ENCODE measurements at regions not wholly inside any gene's neighbourhood (a gene's known extent, or its start where the extent isn't known, plus 50 kb on each side); places are given as distances from the start of the nearest gene placed in this dataset.
"Not testable (repeated sequence)": the region's sequence is repeated elsewhere in the genome, so short reads cannot be mapped to it uniquely, and the experiment has no call there.

DNA sequence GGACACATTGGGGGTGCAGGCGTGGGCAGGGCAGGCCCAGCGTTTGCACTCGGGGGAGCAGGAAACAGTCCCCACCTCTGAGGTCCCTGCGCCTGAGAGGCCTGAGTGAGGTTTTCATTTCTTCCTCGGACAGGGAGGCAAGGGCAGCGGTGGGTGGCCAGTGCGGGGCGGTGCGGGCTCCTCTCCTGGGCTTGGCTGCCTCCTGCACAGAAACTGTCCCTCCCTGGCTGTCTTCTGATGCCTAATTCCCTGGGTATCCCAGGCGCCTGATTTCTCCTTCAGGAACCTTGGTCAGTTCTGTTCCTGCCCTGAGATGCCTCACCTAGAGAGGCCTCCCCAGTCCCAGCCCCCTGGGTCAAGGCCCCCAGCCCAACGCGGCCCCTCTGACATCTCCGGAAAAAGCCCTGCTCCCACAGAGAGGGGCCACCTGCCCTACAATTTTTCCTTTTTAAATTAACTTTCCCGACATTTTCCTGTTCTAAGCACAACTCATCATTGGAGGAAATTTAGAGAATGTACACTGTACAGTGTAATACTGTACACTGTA lies 260.3 kb downstream of the ADGRD1 start:
- no peak overlapping the region for H3K4me3 ChIP-seq
- DNase-seq, result no peak
- H3K9me3 ChIP-seq, result no peaks in the 10 kb centered on the region
- no peaks in the 10 kb centered on the region for H3K36me3 ChIP-seq
- TF ChIP-seq, protein P1, sequence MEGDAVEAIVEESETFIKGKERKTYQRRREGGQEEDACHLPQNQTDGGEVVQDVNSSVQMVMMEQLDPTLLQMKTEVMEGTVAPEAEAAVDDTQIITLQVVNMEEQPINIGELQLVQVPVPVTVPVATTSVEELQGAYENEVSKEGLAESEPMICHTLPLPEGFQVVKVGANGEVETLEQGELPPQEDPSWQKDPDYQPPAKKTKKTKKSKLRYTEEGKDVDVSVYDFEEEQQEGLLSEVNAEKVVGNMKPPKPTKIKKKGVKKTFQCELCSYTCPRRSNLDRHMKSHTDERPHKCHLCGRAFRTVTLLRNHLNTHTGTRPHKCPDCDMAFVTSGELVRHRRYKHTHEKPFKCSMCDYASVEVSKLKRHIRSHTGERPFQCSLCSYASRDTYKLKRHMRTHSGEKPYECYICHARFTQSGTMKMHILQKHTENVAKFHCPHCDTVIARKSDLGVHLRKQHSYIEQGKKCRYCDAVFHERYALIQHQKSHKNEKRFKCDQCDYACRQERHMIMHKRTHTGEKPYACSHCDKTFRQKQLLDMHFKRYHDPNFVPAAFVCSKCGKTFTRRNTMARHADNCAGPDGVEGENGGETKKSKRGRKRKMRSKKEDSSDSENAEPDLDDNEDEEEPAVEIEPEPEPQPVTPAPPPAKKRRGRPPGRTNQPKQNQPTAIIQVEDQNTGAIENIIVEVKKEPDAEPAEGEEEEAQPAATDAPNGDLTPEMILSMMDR (IDR thresholded peaks at IDR 0.05), result no peak
- TF ChIP-seq POLR2A (IDR thresholded peaks at IDR 0.05), result no peak
- H3K27ac ChIP-seq, result no peak overlapping the region
- H3K27me3 ChIP-seq, result no peaks in the 10 kb centered on the region
- intact Hi-C loops (cut with DNase I; ENCODE audit: low total_unique reads), result no loop called here
- no peaks in the 10 kb centered on the region for H3K4me1 ChIP-seq

DNA sequence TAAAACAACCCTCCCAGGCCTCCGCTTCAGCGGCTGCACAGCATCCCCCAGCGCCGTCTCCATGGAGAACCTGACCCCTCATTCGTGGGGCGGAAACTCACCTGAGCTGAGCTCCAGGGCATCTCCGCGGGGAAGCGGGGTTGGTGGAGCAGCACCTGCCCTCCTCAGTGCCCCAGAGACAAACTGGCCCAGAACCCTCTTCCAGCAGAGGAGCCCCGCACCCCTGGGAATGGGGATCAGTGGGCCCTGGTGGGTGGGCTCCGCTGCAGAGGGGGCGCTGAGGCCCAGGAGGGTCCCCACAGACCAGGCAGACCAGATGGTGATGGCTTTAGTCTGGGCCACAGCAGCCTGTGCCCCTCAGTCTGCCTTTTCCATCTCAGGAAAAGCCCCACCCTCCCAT lies 261.2 kb downstream of the ADGRD1 start:
- H3K27me3 ChIP-seq; H3K9me3 ChIP-seq; H3K4me1 ChIP-seq; H3K27ac ChIP-seq; H3K36me3 ChIP-seq; H3K4me3 ChIP-seq; intact Hi-C loops (cut with DNase I; ENCODE audit: low total_unique reads); DNase-seq: not testable (repeated sequence)

DNA sequence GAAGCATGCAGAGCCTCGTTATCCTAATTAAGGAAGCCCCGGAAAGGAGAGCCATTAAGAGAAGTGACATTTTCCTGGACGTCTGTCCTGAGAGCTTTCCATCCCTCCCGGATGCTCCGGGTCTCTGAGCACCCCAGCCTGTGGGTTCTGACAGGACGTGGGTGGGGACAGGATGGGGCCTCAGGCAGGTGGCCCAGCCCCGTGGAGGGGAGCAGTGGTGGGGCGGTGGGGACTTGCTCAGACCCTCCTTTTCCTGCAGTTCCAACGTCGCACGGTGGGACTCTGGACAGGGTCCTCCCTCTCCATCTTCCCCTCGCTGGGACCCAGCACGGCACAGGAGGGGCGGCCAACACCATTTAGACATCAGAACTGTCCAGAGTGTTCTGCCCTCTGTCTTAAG lies 262.9 kb downstream of the ADGRD1 start:
- H3K4me3 ChIP-seq; H3K9me3 ChIP-seq; intact Hi-C loops (cut with DNase I; ENCODE audit: low total_unique reads); H3K27me3 ChIP-seq; H3K36me3 ChIP-seq; H3K4me1 ChIP-seq; DNase-seq; H3K27ac ChIP-seq: not testable (repeated sequence)

DNA sequence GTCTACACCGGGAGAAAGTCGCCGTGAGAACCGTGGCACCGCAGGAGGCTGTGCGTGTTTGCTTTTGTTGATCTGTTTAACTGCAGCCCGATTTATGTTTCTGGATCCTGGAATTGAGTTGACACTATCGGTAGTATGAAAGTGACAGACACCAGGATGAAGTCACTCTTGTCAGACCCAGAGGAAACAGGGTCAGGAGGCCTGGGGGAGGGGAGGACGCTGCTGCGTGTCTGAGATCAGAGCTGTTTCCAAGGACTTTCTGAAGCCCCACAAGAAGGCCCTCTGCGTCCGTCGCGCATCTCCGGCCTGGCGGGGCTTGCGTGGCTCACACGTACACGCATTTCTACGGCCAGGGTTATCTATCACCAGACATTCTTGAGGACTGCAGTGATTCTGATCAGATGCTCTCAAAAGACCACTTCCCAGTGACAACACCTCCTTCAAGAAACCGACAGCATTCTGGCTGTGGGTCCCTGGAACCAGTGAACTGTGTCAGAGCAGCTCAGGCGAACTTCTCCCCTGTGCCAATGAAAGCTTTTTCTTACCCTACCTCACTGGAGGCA lies 263.4 kb downstream of the ADGRD1 start:
- no peak for DNase-seq
- intact Hi-C loops (cut with DNase I; ENCODE audit: low total_unique reads), result no loop called here
- TF ChIP-seq, protein P1 (IDR thresholded peaks at IDR 0.05), result no peak
- no peak for TF ChIP-seq POLR2A (IDR thresholded peaks at IDR 0.05)
- no peak overlapping the region for H3K27ac ChIP-seq
- H3K36me3 ChIP-seq, result no peaks in the 10 kb centered on the region
- no peaks in the 10 kb centered on the region for H3K27me3 ChIP-seq
- H3K9me3 ChIP-seq, result no peaks in the 10 kb centered on the region
- no peaks in the 10 kb centered on the region for H3K4me1 ChIP-seq
- H3K4me3 ChIP-seq, result no peak overlapping the region

DNA sequence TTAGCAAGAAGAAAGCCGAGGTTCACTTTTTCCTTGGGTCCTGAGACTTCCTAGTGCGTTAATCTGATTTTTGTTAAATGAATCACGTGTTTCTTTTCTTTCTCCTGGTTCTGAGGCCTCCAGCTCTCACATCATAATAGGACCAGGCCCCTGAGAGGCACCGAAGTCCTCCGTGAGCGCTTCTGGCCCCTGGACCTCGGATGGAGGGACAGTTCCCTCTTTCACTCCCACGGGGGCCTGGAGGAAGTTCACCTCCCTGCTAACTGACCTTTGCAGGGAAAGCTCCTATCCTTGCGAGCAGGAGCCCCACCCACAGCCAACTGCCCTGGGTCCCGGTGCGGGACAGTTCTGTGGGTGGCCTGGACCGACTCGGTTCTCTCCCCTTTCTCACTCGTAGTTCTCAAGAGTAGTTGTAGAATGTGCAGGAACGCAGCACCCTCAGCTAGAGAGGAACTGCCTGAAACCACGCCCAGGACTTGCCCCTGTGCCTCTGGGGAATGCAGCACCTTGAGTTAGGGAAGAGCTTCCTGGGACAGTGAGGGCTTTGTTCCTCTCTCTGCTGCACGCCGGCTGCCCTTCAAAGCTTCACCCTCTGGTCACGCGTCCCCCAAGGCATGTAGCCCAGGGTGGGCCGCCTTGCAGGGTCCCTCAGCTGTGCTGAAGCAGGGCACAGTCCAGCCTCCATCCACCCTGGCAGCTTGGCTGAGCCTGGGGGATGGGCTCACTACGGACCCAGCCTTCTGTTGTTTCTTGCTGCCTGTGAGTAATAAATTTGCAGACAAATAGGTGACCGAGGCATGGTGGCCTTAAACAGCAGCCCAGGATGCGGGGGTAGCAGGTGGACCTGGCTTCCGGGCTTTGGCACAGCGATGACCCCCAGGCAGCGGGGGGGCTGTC lies 264.6 kb downstream of the ADGRD1 start:
- H3K4me1 ChIP-seq, result no peaks in the 10 kb centered on the region
- no peaks in the 10 kb centered on the region for H3K27me3 ChIP-seq
- DNase-seq, result no peak
- no peaks in the 10 kb centered on the region for H3K36me3 ChIP-seq
- H3K4me3 ChIP-seq, result no peak overlapping the region
- TF ChIP-seq, protein P1 (IDR thresholded peaks at IDR 0.05), result no peak
- TF ChIP-seq POLR2A (IDR thresholded peaks at IDR 0.05), result no peak
- intact Hi-C loops (cut with DNase I; ENCODE audit: low total_unique reads), result no loop called here
- no peak overlapping the region for H3K27ac ChIP-seq
- no peaks in the 10 kb centered on the region for H3K9me3 ChIP-seq

DNA sequence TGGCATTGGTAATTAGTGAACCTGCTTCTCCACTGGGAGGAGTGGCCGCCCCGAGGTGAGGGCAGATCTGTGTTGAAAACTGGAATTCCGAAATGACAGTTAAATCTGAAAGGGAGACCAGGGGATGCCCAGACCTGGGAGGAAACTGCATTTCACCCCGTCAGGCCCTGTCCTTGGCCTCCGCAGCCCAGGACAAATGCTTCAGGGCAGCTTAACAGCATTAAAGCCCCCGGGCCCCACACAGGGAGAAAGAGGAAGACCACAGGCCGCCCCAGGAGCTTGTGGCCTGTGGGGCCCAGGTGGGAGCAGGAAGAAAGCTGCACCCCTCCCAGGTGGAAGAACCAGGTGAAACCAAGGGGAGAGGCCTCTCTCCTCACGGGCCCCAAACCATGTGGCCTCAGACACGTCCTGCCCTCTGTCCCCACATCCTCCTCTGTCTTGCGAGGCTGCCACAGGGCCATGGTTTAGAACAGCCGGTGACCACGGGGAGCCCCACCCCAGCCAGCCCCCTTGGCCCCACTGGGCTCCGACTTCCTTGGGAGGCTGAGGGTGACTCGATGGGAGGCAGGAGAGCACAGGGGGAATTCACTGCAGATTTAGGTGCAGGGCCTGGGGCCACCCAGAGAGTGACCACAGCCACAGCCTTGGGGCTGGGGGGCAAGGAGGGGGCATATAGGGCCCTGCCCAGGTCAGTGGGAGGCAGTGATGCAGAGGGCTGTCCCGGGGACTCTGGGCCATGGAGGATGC lies 265.4 kb downstream of the ADGRD1 start:
- TF ChIP-seq POLR2A (IDR thresholded peaks at IDR 0.05), result no peak
- TF ChIP-seq, protein P1 (IDR thresholded peaks at IDR 0.05), result no peak
- Histone ChIP-seq H3K27ac (no peak overlapping the region), H3K4me3 (no peak overlapping the region), H3K27me3 (no peaks in the 10 kb centered on the region), H3K9me3 (no peaks in the 10 kb centered on the region), H3K4me1 (no peaks in the 10 kb centered on the region), H3K36me3 (no peaks in the 10 kb centered on the region)
- intact Hi-C loops (cut with DNase I; ENCODE audit: low total_unique reads), result no loop called here
- DNase-seq, result no peak

Data from uterus (tissue), 3 donors.